Esophagus muscularis mucosa (tissue), 3 donors: ENCODE measurements at regions not wholly inside any gene's neighbourhood (a gene's known extent, or its start where the extent isn't known, plus 50 kb on each side); places are given as distances from the start of the nearest gene placed in this dataset.

Experiments
- POLR2AphosphoS5 ChIP-seq, 2 donors: sonication (generic); formaldehyde crosslinking; IDR thresholded peaks; one replicate each; pipeline ENCODE4 v1.6.1; 2017; ENCODE audit warnings: antibody characterized with exemption in 2 of 2
- TF ChIP-seq, protein P1 (sequence below), 3 experiments: fragments of 200-600 bp in 2 of 3; fragments of 450-650 bp in 1 of 3; sonication (generic) in 2 of 3; IDR thresholded peaks; one replicate each; pipeline ENCODE4 v1.5.1; 2017 to 2019; ENCODE audit warnings: antibody characterized with exemption in 3 of 3, mild to moderate bottlenecking in 2 of 3, moderate library complexity in 1 of 3

GRCh38 chr12:88339966-88340365 is 197.9 kb downstream of the TMTC3 start:
- TF ChIP-seq, protein P1, sequence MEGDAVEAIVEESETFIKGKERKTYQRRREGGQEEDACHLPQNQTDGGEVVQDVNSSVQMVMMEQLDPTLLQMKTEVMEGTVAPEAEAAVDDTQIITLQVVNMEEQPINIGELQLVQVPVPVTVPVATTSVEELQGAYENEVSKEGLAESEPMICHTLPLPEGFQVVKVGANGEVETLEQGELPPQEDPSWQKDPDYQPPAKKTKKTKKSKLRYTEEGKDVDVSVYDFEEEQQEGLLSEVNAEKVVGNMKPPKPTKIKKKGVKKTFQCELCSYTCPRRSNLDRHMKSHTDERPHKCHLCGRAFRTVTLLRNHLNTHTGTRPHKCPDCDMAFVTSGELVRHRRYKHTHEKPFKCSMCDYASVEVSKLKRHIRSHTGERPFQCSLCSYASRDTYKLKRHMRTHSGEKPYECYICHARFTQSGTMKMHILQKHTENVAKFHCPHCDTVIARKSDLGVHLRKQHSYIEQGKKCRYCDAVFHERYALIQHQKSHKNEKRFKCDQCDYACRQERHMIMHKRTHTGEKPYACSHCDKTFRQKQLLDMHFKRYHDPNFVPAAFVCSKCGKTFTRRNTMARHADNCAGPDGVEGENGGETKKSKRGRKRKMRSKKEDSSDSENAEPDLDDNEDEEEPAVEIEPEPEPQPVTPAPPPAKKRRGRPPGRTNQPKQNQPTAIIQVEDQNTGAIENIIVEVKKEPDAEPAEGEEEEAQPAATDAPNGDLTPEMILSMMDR (IDR thresholded peaks at IDR 0.05) = no peak
- no peak for TF ChIP-seq POLR2AphosphoS5 (IDR thresholded peaks at IDR 0.05)
